D341Med (cell line): ENCODE measurements at regions not wholly inside any gene's neighbourhood (a gene's known extent, or its start where the extent isn't known, plus 50 kb on each side); places are given as distances from the start of the nearest gene placed in this dataset.

Experiments
- DNase-seq: peaks from one replicate; pipeline ENCODE4 v3.0.0; 2012; ENCODE audit warnings: low spot score

GRCh38 chr13:89828506-89828905, 1519.0 kb upstream of the MIR17HG start:
- no peak for DNase-seq

GRCh38 chr13:89831157-89831556, 1516.3 kb upstream of the MIR17HG start:
- no peak for DNase-seq

GRCh38 chr13:89832827-89833226, 1514.7 kb upstream of the MIR17HG start:
- DNase-seq = no peak

GRCh38 chr13:89843621-89844020, 1503.9 kb upstream of the MIR17HG start:
- no peak for DNase-seq

- no peak for DNase-seq
Measured at GRCh38 chr13:89845874-89846273, 1501.6 kb upstream of the MIR17HG start.

GRCh38 chr13:89846926-89847585, 1500.4 kb upstream of the MIR17HG start:
- no peak for DNase-seq

GRCh38 chr13:89852570-89852969, 1494.9 kb upstream of the MIR17HG start:
- no peak for DNase-seq

- DNase-seq = no peak
Measured at GRCh38 chr13:89856512-89856911, 1491.0 kb upstream of the MIR17HG start.

GRCh38 chr13:89857502-89857901, 1490.0 kb upstream of the MIR17HG start:
- DNase-seq = no peak

- DNase-seq = no peak
Measured at GRCh38 chr13:89862011-89862690, 1485.3 kb upstream of the MIR17HG start.

- DNase-seq = no peak
Measured at GRCh38 chr13:89862691-89863036, 1484.8 kb upstream of the MIR17HG start.

- DNase-seq = no peak
Measured at GRCh38 chr13:89865164-89866064, 1482.1 kb upstream of the MIR17HG start.

- DNase-seq = no peak
Measured at GRCh38 chr13:89869312-89869711, 1478.2 kb upstream of the MIR17HG start.

GRCh38 chr13:89878904-89879303, 1468.6 kb upstream of the MIR17HG start:
- no peak for DNase-seq

- DNase-seq = no peak
Measured at GRCh38 chr13:89880201-89880600, 1467.3 kb upstream of the MIR17HG start.

GRCh38 chr13:89883893-89884448, 1463.5 kb upstream of the MIR17HG start:
- DNase-seq = no peak

GRCh38 chr13:89890806-89891205, 1456.7 kb upstream of the MIR17HG start:
- DNase-seq = no peak

- DNase-seq = no peak
Measured at GRCh38 chr13:89891416-89891815, 1456.1 kb upstream of the MIR17HG start.

GRCh38 chr13:89897681-89898080, 1449.8 kb upstream of the MIR17HG start:
- DNase-seq = no peak

GRCh38 chr13:89899302-89900103, 1448.0 kb upstream of the MIR17HG start:
- DNase-seq = no peak

- no peak for DNase-seq
Measured at GRCh38 chr13:89900104-89900765, 1447.3 kb upstream of the MIR17HG start.
